Fibroblast of villous mesenchyme (primary cell): ENCODE measurements at regions not wholly inside any gene's neighbourhood (a gene's known extent, or its start where the extent isn't known, plus 50 kb on each side); places are given as distances from the start of the nearest gene placed in this dataset.

Source experiments
- DNase-seq: peaks from one replicate; pipeline ENCODE4 v3.0.0-alpha.2; 2010; ENCODE audit warnings: low read depth
- H3K4me3 ChIP-seq: 2 replicates; pipeline ENCODE4 v1.5.1; 2011; ENCODE audit warnings: low read depth, mild to moderate bottlenecking, low read length
- TF ChIP-seq, protein P1 (sequence below): IDR thresholded peaks from 2 replicates; pipeline ENCODE4 v1.5.1; 2012; ENCODE audit warnings: low read depth, mild to moderate bottlenecking, low read length; ENCODE audit not compliant: insufficient read depth

GRCh38 chr15:53437985-53438841 lies 321.2 kb downstream of the WDR72 start:
- no peak for DNase-seq
- no peak overlapping the region for H3K4me3 ChIP-seq

DNA sequence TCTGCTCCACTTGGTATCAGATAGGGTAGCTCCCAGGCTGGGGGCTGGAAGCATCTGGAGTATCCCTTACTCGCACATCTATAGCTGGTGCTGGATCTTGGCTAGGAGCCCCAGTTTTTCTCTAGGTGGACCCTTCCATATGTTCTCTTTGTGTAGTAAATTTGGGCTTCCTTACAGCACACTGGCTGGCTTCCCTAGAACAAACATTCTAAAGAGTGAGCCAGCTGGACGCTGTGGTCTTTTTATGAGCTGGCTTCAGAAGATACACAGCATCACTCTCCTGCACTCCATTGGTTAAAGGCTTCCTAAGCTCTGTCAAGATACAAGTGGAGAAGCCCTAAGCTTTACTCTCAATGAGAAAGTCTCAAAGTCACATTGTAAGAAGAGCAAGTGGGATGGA lies 322.1 kb downstream of the WDR72 start:
- no peak for DNase-seq
- H3K4me3 ChIP-seq = no peak overlapping the region
- TF ChIP-seq, protein P1, sequence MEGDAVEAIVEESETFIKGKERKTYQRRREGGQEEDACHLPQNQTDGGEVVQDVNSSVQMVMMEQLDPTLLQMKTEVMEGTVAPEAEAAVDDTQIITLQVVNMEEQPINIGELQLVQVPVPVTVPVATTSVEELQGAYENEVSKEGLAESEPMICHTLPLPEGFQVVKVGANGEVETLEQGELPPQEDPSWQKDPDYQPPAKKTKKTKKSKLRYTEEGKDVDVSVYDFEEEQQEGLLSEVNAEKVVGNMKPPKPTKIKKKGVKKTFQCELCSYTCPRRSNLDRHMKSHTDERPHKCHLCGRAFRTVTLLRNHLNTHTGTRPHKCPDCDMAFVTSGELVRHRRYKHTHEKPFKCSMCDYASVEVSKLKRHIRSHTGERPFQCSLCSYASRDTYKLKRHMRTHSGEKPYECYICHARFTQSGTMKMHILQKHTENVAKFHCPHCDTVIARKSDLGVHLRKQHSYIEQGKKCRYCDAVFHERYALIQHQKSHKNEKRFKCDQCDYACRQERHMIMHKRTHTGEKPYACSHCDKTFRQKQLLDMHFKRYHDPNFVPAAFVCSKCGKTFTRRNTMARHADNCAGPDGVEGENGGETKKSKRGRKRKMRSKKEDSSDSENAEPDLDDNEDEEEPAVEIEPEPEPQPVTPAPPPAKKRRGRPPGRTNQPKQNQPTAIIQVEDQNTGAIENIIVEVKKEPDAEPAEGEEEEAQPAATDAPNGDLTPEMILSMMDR = no peak

More at GRCh38 chr15:53437985-53438841, 321.2 kb downstream of the WDR72 start:
- TF ChIP-seq, protein P1 = no peak

GRCh38 chr15:53434174-53434678 lies 325.2 kb downstream of the WDR72 start:
- TF ChIP-seq, protein P1 = no peak
- H3K4me3 ChIP-seq = no peak overlapping the region
- DNase-seq = no peak

GRCh38 chr15:53416219-53416940 lies 343.1 kb downstream of the WDR72 start:
- H3K4me3 ChIP-seq = no peak overlapping the region

DNA sequence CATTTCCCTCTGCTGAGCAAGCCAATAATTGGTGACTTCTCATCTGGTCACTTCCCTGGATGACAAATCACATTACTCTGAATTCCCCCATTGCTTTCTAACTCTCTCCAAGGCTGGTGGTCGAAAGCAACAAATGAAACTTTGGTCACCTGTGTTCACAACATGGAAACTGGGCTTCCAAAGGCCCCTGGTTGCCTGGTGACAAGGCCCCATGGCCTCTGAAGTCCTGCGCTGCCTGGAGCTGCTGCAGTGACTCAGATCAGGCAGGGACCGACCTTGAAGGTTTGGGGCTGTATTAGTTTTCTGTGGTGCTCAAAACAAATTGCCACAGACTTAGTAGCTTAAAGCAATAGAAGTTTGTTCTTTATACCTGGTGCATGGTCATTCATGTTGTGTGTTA lies 345.3 kb downstream of the WDR72 start:
- no peak for DNase-seq
- TF ChIP-seq, protein P1 = no peak
- no peak overlapping the region for H3K4me3 ChIP-seq

More at GRCh38 chr15:53416219-53416940, 343.1 kb downstream of the WDR72 start:
- no peak for DNase-seq
- TF ChIP-seq, protein P1 = no peak

DNA sequence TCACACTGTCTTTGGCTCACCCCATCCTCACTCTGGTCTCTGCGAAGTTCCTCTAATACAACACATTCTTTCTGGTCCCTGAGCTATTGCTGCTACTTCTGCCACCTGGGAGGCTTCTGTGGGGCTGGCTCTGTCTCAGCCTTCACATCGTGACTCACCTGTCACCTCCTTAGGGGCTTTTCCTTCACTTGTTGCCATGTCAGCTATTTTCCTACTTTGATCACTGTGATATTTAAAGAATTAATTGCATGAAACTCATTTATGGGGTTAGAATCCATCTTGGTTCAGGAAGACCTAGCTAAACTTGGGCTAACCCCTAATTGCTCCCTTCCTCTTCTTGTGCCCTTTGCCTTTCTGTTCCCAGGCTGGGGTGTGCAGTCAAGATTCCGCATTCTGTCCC lies 346.9 kb downstream of the WDR72 start:
- no peak overlapping the region for H3K4me3 ChIP-seq
- no peak for DNase-seq
- TF ChIP-seq, protein P1 = no peak
